Sciatic nerve (tissue), 2 donors: ENCODE measurements at regions not wholly inside any gene's neighbourhood (a gene's known extent, or its start where the extent isn't known, plus 50 kb on each side); places are given as distances from the start of the nearest gene placed in this dataset.
"Not testable (repeated sequence)": the region's sequence is repeated elsewhere in the genome, so short reads cannot be mapped to it uniquely, and the experiment has no call there.

Experiments used
- ATAC-seq: fragments of 200-7000 bp; cut with Tn5 transposase; one replicate; pipeline ENCODE4 v1.9.1; 2020; ENCODE audit warnings: mild to moderate bottlenecking, moderate library complexity
- DNase-seq: peaks from one replicate; pipeline ENCODE4 v3.0.0-alpha.2; 2020; ENCODE audit warnings: low spot score
- intact Hi-C: fragments of 100-400 bp; cut with DNase I; formaldehyde crosslinking; loops from one replicate; pipeline ENCODE4 v1.14.2; 2022
- donor health status: DM: no; HTN: no; CAD: no.
- donor health status: DM: no; HTN: no; CAD: no.

GRCh38 chr4:186840771-186841301 is 117.2 kb upstream of the FAT1 start:
- DNase-seq (peak; percentile 78), ATAC-seq (peak; percentile 45)
- intact Hi-C loops = no loop called here

- DNase-seq (no peak), ATAC-seq (peak; percentile 40)
- intact Hi-C loops = no loop called here
Observed at GRCh38 chr4:186844059-186844681, 120.5 kb upstream of the FAT1 start.

GRCh38 chr4:186845137-186845842 is 121.6 kb upstream of the FAT1 start:
- intact Hi-C loops = no loop called here
- ATAC-seq = peak; percentile 69
- DNase-seq = no peak

GRCh38 chr4:186846426-186846825 is 122.8 kb upstream of the FAT1 start:
- intact Hi-C loops = no loop called here
- no peak for DNase-seq
- ATAC-seq = peak; percentile 57

- ATAC-seq, DNase-seq, intact Hi-C loops: not testable (repeated sequence)
Observed at GRCh38 chr4:186847429-186848131, 123.9 kb upstream of the FAT1 start.

- ATAC-seq (no peak), DNase-seq (no peak)
- intact Hi-C loops = no loop called here
Observed at GRCh38 chr4:186848437-186848836, 124.8 kb upstream of the FAT1 start.

GRCh38 chr4:186851291-186852072 is 127.8 kb upstream of the FAT1 start:
- intact Hi-C loops = no loop called here
- ATAC-seq = no peak

GRCh38 chr4:186852073-186852420 is 128.4 kb upstream of the FAT1 start:
- intact Hi-C loops = no loop called here
- ATAC-seq (no peak), DNase-seq (no peak)

More at GRCh38 chr4:186851291-186852072, 127.8 kb upstream of the FAT1 start:
- no peak for DNase-seq

GRCh38 chr4:186852964-186853391 is 129.3 kb upstream of the FAT1 start:
- intact Hi-C loops = no loop called here
- no peak for DNase-seq
- no peak for ATAC-seq

- no peak for ATAC-seq
- intact Hi-C loops = no loop called here
- no peak for DNase-seq
Observed at GRCh38 chr4:186854256-186854655, 130.6 kb upstream of the FAT1 start.

GRCh38 chr4:186855111-186855510 is 131.5 kb upstream of the FAT1 start:
- no peak for ATAC-seq
- intact Hi-C loops = loop anchor here (5.0 kb wide), 1 partner anchor 682 kb away; no protein-coding TSS in a partner anchor

GRCh38 chr4:186857793-186858192 is 134.1 kb upstream of the FAT1 start:
- intact Hi-C loops = loop anchor here (5.0 kb wide), 1 partner anchor 680 kb away; no protein-coding TSS in a partner anchor
- no peak for ATAC-seq
- DNase-seq = no peak

More at GRCh38 chr4:186855111-186855510, 131.5 kb upstream of the FAT1 start:
- no peak for DNase-seq

- ATAC-seq = no peak
- intact Hi-C loops = loop anchor here (5.0 kb wide), 1 partner anchor 679 kb away; no protein-coding TSS in a partner anchor
- DNase-seq = no peak
Observed at GRCh38 chr4:186858355-186858754, 134.7 kb upstream of the FAT1 start.

- intact Hi-C loops = loop anchor here (5.0 kb wide), 1 partner anchor 678 kb away; no protein-coding TSS in a partner anchor
- no peak for DNase-seq
- no peak for ATAC-seq
Observed at GRCh38 chr4:186859420-186859819, 135.8 kb upstream of the FAT1 start.

GRCh38 chr4:186861317-186861716 is 137.7 kb upstream of the FAT1 start:
- DNase-seq = no peak
- intact Hi-C loops = no loop called here
- ATAC-seq = no peak

- ATAC-seq (no peak), DNase-seq (no peak)
- intact Hi-C loops = no loop called here
Observed at GRCh38 chr4:186871856-186872255, 148.2 kb upstream of the FAT1 start.

- intact Hi-C loops, DNase-seq, ATAC-seq: not testable (repeated sequence)
Observed at GRCh38 chr4:186873095-186873494, 149.4 kb upstream of the FAT1 start.

GRCh38 chr4:186875476-186875875 is 151.8 kb upstream of the FAT1 start:
- ATAC-seq (no peak), DNase-seq (no peak)
- intact Hi-C loops = no loop called here
